Parathyroid adenoma (tissue), 2 donors: ENCODE measurements at regions not wholly inside any gene's neighbourhood (a gene's known extent, or its start where the extent isn't known, plus 50 kb on each side); places are given as distances from the start of the nearest gene placed in this dataset.

Experiments
- H2AFZ ChIP-seq: fragments of 300-600 bp; sonication (generic); one replicate; pipeline ENCODE4 v1.7.0; 2017; ENCODE audit warnings: antibody characterized with exemption, mild to moderate bottlenecking
- H3K27ac ChIP-seq: fragments of 300-600 bp; sonication (generic); one replicate; pipeline ENCODE4 v1.7.0; 2017
- H3K27me3 ChIP-seq: fragments of 300-600 bp; sonication (generic); one replicate; pipeline ENCODE4 v1.7.0; 2017; ENCODE audit warnings: low read length; ENCODE audit not compliant: control insufficient read depth, insufficient read depth
- H3K36me3 ChIP-seq: fragments of 300-600 bp; sonication (generic); one replicate; pipeline ENCODE4 v1.7.0; 2017; ENCODE audit warnings: low read length; ENCODE audit not compliant: control insufficient read depth, insufficient read depth
- H3K4me1 ChIP-seq: fragments of 300-600 bp; sonication (generic); one replicate; pipeline ENCODE4 v1.7.0; 2017; ENCODE audit warnings: control low read depth
- H3K4me2 ChIP-seq: fragments of 300-600 bp; sonication (generic); one replicate; pipeline ENCODE4 v1.7.0; 2017; ENCODE audit warnings: low read length
- H3K4me3 ChIP-seq: fragments of 300-600 bp; sonication (generic); one replicate; pipeline ENCODE4 v1.7.0; 2017; ENCODE audit warnings: low read depth, low read length
- H3K79me2 ChIP-seq: fragments of 300-600 bp; sonication (generic); one replicate; pipeline ENCODE4 v1.7.0; 2017; ENCODE audit warnings: control low read depth
- H3K9ac ChIP-seq: fragments of 300-600 bp; sonication (generic); one replicate; pipeline ENCODE4 v1.7.0; 2017; ENCODE audit warnings: mild to moderate bottlenecking
- H3K9me3 ChIP-seq: fragments of 300-600 bp; sonication (generic); one replicate; pipeline ENCODE4 v1.7.0; 2017; ENCODE audit warnings: low read length; ENCODE audit not compliant: control insufficient read depth
- CTCF ChIP-seq: fragments of 300-600 bp; sonication (generic); IDR thresholded peaks from one replicate; pipeline ENCODE4 v1.7.0; 2017; ENCODE audit warnings: antibody characterized with exemption, mild to moderate bottlenecking
- donor health status: primary hyperparathyroidism.

DNA sequence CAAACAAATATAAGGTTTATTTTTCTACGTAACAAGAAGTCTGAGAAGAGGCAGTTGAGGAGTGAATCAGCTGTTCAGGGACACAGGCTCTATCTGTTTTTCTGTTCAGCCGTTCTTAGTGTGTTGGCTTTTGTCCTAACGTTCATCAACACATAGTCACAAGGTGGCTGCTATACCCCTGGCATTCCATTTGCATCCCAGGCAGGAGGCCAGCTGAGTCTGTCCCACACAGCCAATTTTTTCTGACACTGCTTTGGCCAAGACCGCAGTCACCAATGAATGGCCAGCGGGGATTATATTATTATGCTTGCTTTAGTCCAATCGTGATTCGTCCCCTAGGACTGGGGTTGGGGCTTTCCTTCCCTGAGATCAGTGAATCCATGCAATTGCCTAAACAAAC is 143.4 kb upstream of the CHST15 start:
- H3K36me3 ChIP-seq = no peaks in the 10 kb centered on the region
- no peaks in the 10 kb centered on the region for H3K9me3 ChIP-seq
- no peaks in the 10 kb centered on the region for H3K4me1 ChIP-seq
- H3K4me3 ChIP-seq = no peak overlapping the region
- H3K27me3 ChIP-seq = no peaks in the 10 kb centered on the region
- H3K4me2 ChIP-seq = no peak overlapping the region
- H3K79me2 ChIP-seq = no peaks in the 10 kb centered on the region
- no peak overlapping the region for H3K27ac ChIP-seq
- no peak overlapping the region for H2AFZ ChIP-seq
- no peak for TF ChIP-seq CTCF
- H3K9ac ChIP-seq = no peak overlapping the region

- H2AFZ ChIP-seq = no peak overlapping the region
- no peak overlapping the region for H3K27ac ChIP-seq
- H3K4me3 ChIP-seq = no peak overlapping the region
- H3K79me2 ChIP-seq = no peaks in the 10 kb centered on the region
- no peaks in the 10 kb centered on the region for H3K4me1 ChIP-seq
- no peak overlapping the region for H3K4me2 ChIP-seq
- H3K9ac ChIP-seq = no peak overlapping the region
- no peaks in the 10 kb centered on the region for H3K36me3 ChIP-seq
- TF ChIP-seq CTCF = no peak
- H3K27me3 ChIP-seq = no peaks in the 10 kb centered on the region
- H3K9me3 ChIP-seq = no peaks in the 10 kb centered on the region
Observed at GRCh38 chr10:124236136-124236535, 142.7 kb upstream of the CHST15 start.

- no peak overlapping the region for H3K9ac ChIP-seq
- no peak overlapping the region for H3K27ac ChIP-seq
- no peak overlapping the region for H3K4me3 ChIP-seq
- H3K27me3 ChIP-seq = no peaks in the 10 kb centered on the region
- no peaks in the 10 kb centered on the region for H3K36me3 ChIP-seq
- no peak overlapping the region for H3K4me2 ChIP-seq
- no peak overlapping the region for H2AFZ ChIP-seq
- no peak for TF ChIP-seq CTCF
- H3K79me2 ChIP-seq = no peaks in the 10 kb centered on the region
- H3K4me1 ChIP-seq = no peaks in the 10 kb centered on the region
- H3K9me3 ChIP-seq = no peaks in the 10 kb centered on the region
Observed at GRCh38 chr10:124235232-124235631, 141.8 kb upstream of the CHST15 start.

DNA sequence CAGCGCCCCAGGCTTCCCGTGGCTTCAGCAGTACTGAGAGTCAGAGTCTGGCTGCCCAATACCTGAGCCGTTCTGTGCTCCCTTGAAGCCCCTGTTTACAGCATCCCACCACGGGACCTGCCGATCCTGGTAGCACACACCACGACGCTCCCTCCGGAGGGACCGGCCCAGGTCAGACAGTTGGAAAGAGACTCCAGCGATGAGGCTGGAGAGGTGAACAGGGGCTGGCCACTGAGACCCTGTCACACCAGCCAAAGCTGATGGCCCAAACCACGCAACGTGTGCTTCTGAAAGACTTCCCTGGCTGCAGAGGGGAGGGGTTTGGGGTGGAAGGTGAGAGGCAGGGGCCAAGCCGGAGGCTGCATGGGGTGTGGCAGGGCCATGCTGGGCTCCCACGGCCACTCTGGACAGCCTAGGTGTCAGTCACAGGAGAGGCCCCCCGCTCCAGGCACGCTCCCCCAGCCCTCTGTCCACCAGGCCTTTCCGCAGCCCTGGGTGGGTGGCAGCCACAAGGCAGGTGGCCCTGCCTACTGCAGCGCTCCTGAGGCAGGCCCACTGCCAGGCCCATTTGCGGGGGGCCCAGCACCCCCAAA is 140.2 kb upstream of the CHST15 start:
- H3K79me2 ChIP-seq = no peaks in the 10 kb centered on the region
- no peak overlapping the region for H3K27ac ChIP-seq
- no peaks in the 10 kb centered on the region for H3K9me3 ChIP-seq
- no peak overlapping the region for H3K4me3 ChIP-seq
- no peak overlapping the region for H3K9ac ChIP-seq
- H2AFZ ChIP-seq = no peak overlapping the region
- H3K4me2 ChIP-seq = no peak overlapping the region
- H3K4me1 ChIP-seq = no peaks in the 10 kb centered on the region
- no peaks in the 10 kb centered on the region for H3K36me3 ChIP-seq
- H3K27me3 ChIP-seq = no peaks in the 10 kb centered on the region
- TF ChIP-seq CTCF = no peak
